ENCODE measurements at regions not wholly inside any gene's neighbourhood (a gene's known extent, or its start where the extent isn't known, plus 50 kb on each side); places are given as distances from the start of the nearest gene placed in this dataset.
"Not testable (repeated sequence)": the region's sequence is repeated elsewhere in the genome, so short reads cannot be mapped to it uniquely, and the experiment has no call there.

DNA sequence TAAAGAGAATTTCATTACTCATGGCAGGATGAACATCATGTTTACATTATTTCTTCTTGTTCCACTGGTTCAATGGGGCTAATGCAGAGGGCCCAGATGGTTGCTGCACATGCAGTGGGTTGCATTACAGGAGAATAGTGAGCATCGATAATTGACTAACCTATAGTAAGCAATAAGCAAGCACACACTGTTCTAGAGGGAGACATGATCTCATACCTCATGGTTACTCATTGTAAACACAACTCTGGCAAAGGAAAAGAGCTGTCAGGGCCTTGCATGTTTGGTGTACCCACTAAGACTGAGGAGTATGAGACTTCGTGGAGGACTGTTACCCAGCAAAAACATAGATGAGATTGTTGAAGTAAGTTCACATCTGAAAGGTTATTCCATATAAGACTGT is 885.6 kb upstream of the VRK2 start:
- DNase-seq (ENCODE audit: low read depth in 3 of 3): no peak

DNA sequence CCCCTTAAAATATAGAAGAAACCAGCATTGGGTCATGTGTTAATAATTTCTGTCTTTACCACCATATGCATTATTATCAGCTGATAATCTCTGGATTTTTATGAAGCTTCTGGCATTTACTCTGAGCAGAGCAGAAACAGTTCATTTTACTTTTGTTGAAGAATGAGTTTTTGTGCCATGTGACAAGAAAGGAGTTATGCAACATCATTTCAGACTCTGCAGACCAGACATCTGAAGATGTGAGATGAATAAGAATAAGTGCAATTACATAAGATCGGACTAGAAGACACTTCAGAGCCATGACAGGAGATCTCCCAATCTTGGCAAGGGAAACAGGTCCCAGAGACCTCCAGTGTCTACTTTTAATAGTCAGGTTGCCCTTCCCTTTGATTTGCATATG is 869.4 kb upstream of the VRK2 start:
- DNase-seq (ENCODE audit: low read depth in 3 of 3): no peak

DNA sequence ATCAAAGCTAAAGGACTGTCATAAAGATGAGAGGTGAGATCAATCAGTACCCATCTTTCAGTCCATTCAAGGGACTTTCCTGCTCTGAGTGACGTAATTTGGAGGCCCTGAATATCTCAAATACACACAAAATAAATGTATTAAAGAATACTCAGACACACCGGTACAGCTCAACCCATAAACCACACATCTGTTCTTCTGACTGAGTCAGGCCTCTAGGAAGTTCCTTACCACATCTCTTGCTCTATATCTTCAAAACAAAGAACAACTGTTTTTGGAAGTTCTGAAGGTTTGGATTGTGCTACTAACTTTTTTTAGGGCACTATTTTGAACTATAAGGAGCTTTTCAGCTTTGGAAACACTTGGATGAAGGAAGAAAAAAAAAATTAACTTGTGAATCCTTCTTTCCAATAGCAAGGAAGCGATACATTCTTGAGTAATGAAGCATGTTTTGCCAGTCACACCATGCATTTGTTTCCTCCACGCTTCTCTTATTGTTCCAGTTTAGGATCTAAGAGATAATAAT is 866.5 kb upstream of the VRK2 start:
- no peak for DNase-seq (ENCODE audit: low read depth in 3 of 3)

GRCh38 chr2:57180678-57181077 is 865.9 kb upstream of the VRK2 start:
- no peak for DNase-seq (ENCODE audit: low read depth in 3 of 3)

GRCh38 chr2:57181315-57182038 is 865.1 kb upstream of the VRK2 start:
- no peak for DNase-seq (ENCODE audit: low read depth in 3 of 3)

- DNase-seq (ENCODE audit: low read depth in 3 of 3): no peak
Observed at GRCh38 chr2:57182916-57183315, 863.7 kb upstream of the VRK2 start.

GRCh38 chr2:57185568-57185967 is 861.0 kb upstream of the VRK2 start:
- DNase-seq (ENCODE audit: low read depth in 3 of 3): no peak

DNA sequence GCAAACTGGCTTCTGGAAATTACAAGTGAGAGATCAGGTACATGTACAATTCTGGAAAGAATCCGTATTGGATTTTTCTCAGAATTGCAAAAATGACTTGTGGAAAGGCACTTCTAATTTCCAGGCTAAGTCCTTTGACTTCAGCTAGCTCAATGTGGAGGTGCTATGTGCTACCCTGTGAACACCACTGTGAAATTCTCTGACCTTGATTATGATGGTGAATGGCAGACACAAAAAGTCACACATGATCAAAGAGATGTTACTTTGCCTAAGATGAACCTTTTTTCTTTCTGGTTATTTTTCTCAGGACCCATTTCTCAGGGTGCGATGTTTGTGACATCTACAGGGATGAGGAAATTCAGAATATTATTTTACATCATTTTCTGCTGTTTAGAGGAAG is 856.6 kb upstream of the VRK2 start:
- DNase-seq (ENCODE audit: low read depth in 3 of 3): no peak

- DNase-seq (ENCODE audit: low read depth in 3 of 3): no peak
Observed at GRCh38 chr2:57199663-57200062, 846.9 kb upstream of the VRK2 start.

- DNase-seq (ENCODE audit: low read depth in 3 of 3): no peak
Observed at GRCh38 chr2:57204364-57204763, 842.2 kb upstream of the VRK2 start.

GRCh38 chr2:57205241-57205640 is 841.4 kb upstream of the VRK2 start:
- DNase-seq (ENCODE audit: low read depth in 3 of 3): no peak

- DNase-seq (ENCODE audit: low read depth in 3 of 3): no peak
Observed at GRCh38 chr2:57207191-57207590, 839.4 kb upstream of the VRK2 start.

DNA sequence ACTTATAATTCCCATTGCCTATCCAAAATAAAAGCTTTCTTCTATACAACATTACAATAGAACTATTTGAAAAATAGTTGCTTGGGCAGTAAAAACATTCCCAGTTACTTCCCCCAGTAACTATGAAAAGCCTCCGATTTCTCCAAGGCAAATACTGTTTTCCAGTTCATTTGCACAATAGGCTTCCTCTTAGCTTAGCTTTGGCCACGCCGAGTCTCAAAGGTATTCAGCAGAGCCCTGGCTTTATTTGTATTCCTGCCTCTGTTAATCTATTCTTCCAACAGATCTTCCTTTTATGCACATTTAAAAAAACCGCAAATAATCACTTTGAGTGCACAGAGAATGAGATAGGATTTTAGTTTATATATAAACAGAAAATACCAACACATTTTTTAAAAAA is 836.8 kb upstream of the VRK2 start:
- DNase-seq (ENCODE audit: low read depth in 3 of 3): no peak

GRCh38 chr2:57210855-57211254 is 835.8 kb upstream of the VRK2 start:
- no peak for DNase-seq (ENCODE audit: low read depth in 3 of 3)

DNA sequence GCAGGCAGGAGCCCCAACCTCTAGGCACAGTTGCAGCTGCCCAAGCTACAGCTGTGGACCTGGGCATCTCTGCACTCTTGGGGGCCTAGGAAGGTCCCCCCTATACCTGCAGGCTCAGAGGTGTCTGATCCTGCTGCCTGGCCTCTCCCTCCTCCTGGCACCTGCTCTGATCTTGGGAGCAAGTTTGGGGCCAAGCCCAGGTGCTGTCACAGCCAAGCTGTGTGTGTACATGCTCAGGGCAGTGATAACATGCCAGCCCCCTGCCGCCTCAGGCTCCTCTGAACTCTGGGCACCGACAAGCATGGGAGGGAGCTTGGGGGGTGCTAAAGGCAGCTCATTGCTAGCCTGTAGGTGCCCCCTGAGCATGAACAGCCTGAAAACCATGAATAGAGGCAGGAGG is 829.6 kb upstream of the VRK2 start:
- DNase-seq (ENCODE audit: low read depth in 3 of 3): no peak

DNA sequence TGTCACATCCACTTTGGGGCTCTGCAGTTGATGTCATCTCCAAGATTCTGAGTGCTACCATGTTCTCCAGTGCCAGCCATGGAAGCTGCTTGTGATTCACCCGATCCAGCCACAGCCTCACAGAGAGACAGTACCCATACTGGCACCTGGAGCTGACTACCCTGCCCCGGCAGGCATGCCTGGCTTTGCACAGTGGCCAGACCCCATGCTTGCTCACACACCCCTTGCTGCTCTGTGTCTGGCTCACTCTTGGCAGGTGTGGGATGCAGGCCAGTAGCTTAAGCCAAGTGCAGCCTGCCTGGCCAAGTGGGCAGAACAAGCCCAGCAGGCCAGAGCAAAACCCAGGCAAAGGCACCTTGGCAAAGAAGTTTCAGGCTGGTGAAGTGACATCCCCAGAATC is 828.4 kb upstream of the VRK2 start:
- DNase-seq (ENCODE audit: low read depth in 3 of 3): no peak

DNA sequence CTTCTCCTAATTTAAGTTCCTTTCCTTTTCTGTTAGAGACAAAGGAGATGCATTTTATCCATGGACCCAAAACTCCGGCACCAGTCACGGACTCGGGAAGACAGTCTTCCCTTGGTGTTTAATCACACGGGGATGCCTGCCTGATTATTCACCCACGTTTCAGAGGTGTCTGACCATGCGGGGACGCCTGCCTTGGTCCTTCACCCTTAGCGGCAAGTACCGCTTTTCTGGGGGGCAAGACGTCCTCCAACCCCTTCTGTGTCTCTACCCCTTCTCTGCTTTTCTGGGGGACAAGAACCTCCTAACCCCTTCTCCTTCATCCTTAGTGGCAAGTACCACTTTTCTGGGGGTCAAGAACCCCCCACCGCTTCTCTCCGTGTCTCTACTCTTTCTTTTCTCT is 816.9 kb upstream of the VRK2 start:
- not testable (repeated sequence) for DNase-seq (ENCODE audit: low read depth in 3 of 3)

DNA sequence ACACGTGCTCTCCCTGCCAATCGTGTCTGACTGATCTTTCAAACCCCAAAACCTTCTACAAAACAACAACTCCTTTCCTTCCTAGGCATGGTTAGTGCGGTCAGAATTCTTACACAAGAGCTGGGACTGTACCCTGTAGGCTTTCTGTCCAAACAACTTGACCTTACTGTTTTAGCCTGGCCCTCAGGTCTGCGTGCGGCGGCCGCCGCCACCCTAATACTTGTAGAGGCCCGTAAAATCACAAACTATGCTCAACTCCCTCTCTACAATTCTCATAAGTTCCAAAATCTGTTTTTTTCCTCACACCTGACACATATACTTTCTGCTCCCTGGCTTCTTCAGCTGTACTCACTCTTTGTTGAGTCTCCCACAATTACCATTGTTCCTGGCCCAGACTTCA is 814.3 kb upstream of the VRK2 start:
- DNase-seq (ENCODE audit: low read depth in 3 of 3): not testable (repeated sequence)

- not testable (repeated sequence) for DNase-seq (ENCODE audit: low read depth in 3 of 3)
Observed at GRCh38 chr2:57251495-57251894, 795.1 kb upstream of the VRK2 start.

DNA sequence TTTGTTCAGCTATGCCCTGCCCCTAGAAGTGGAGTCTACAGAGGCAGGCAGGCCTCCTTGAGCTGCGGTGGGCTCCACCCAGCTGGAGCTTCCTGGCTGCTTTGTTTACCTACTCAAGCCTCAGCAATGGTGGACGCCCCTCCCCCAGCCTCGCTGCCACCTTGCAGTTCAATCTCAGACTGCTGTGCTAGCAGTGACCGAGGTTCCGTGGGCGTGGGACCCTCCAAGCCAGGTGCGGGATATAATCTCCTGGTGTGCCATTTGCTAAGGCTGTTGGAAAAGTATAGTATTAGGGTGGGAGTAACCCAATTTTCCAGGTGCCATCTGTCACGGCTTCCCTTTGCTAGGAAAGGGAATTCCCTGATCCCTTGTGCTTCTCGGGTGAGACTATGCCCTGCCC is 770.2 kb upstream of the VRK2 start:
- DNase-seq (ENCODE audit: low read depth in 3 of 3): not testable (repeated sequence)

- DNase-seq (ENCODE audit: low read depth in 3 of 3): no peak
Observed at GRCh38 chr2:57278451-57278850, 768.2 kb upstream of the VRK2 start.

GRCh38 chr2:57291209-57291608 is 755.4 kb upstream of the VRK2 start:
- no peak for DNase-seq (ENCODE audit: low read depth in 3 of 3)

- DNase-seq (ENCODE audit: low read depth in 3 of 3): no peak
Observed at GRCh38 chr2:57296795-57297517, 749.6 kb upstream of the VRK2 start.

Data from stimulated activated CD4-positive, alpha-beta T cell treated with anti-CD3 and anti-CD28 coated beads, TNF-alpha, amount 100 ng/mL, for 4 hours (primary cell).